ENCODE measurements at regions not wholly inside any gene's neighbourhood (a gene's known extent, or its start where the extent isn't known, plus 50 kb on each side); places are given as distances from the start of the nearest gene placed in this dataset.

- no peaks in the 10 kb centered on the region for H3K9me3 ChIP-seq (ENCODE audit: control extremely low read depth in 1 of 3, control insufficient read depth in 2 of 3, insufficient read depth in 1 of 3, low read length in 2 of 3)
- H3K9ac ChIP-seq (ENCODE audit: low read length) = no peak overlapping the region
- H3K9me3 Mint-ChIP-seq (ENCODE audit: insufficient read depth) = no peaks in the 10 kb centered on the region
- H3K4me1 Mint-ChIP-seq = no peaks in the 10 kb centered on the region
- ChIA-PET CTCF (interaction anchor here (0.9 kb wide), 1 partner anchor 135 kb away, joined by 3 read pairs; no protein-coding TSS in a partner anchor), POLR2A (no interaction called here)
- H3K27me3 ChIP-seq (replicated peaks in 1 of 4; ENCODE audit: control extremely low read depth in 1 of 4, control insufficient read depth in 3 of 4, insufficient read depth in 4 of 4, low read length in 3 of 4) = no peaks in the 10 kb centered on the region
- no peaks in the 10 kb centered on the region for H3K27me3 Mint-ChIP-seq
- no peak for ATAC-seq (ENCODE audit: low read depth)
- H3K4me2 ChIP-seq (replicated peaks; ENCODE audit: low read depth, low read length, poor library complexity, severe bottlenecking) = no peak overlapping the region
- no peak for TF ChIP-seq EZH2 (IDR thresholded peaks at IDR 0.05; ENCODE audit: borderline replicate concordance, insufficient read depth, low read depth, low read length, poor library complexity, severe bottlenecking)
- no peak overlapping the region for H3K4me3 Mint-ChIP-seq
- H2AFZ ChIP-seq (ENCODE audit: insufficient read depth, low read depth, low read length, poor library complexity, severe bottlenecking) = no peak overlapping the region
- no peak overlapping the region for H3K27ac Mint-ChIP-seq
- intact Hi-C loops (cut with micrococcal nuclease) = no loop called here
- no peak overlapping the region for H3K27ac ChIP-seq (ENCODE audit: low read length in 2 of 2)
- no peak overlapping the region for H3K4me3 ChIP-seq (ENCODE audit: control extremely low read depth in 1 of 5, extremely low read depth in 1 of 5, insufficient read depth in 1 of 5, low read depth in 2 of 5, low read length in 4 of 5)
- H3K4me1 ChIP-seq (ENCODE audit: control insufficient read depth in 2 of 2, insufficient read depth in 2 of 2, low read length in 2 of 2) = no peaks in the 10 kb centered on the region
- no peaks in the 10 kb centered on the region for H3K36me3 ChIP-seq (replicated peaks in 1 of 2; ENCODE audit: control extremely low read depth in 1 of 2, control insufficient read depth in 1 of 2, extremely low read depth in 1 of 2, insufficient read depth in 2 of 2, low read length in 1 of 2)
- H3K79me2 ChIP-seq (ENCODE audit: control insufficient read depth, insufficient read depth, low read length) = no peaks in the 10 kb centered on the region
- WGBS (ENCODE audit: insufficient coverage) = no CpG with 5 or more reads among the region's 1 CpG
- no peak for DNase-seq
- no peaks in the 10 kb centered on the region for H4K20me1 ChIP-seq (ENCODE audit: control insufficient read depth, insufficient read depth, low read length, poor library complexity, severe bottlenecking)
These were observed 156.4 kb upstream of the CRBN start for GRCh38 chr3:3335903-3336302.

GRCh38 chr3:3334491-3334890, 155.0 kb upstream of the CRBN start:
- ChIA-PET CTCF (no interaction called here), POLR2A (no interaction called here)
- Histone ChIP-seq H3K4me1 (ENCODE audit: control insufficient read depth in 2 of 2, insufficient read depth in 2 of 2, low read length in 2 of 2) (no peaks in the 10 kb centered on the region), H3K36me3 (replicated peaks in 1 of 2; ENCODE audit: control extremely low read depth in 1 of 2, control insufficient read depth in 1 of 2, extremely low read depth in 1 of 2, insufficient read depth in 2 of 2, low read length in 1 of 2) (no peaks in the 10 kb centered on the region), H3K9ac (ENCODE audit: low read length) (no peak overlapping the region), H3K4me2 (replicated peaks; ENCODE audit: low read depth, low read length, poor library complexity, severe bottlenecking) (no peak overlapping the region), H3K27me3 (replicated peaks in 1 of 4; ENCODE audit: control extremely low read depth in 1 of 4, control insufficient read depth in 3 of 4, insufficient read depth in 4 of 4, low read length in 3 of 4) (no peaks in the 10 kb centered on the region), H3K79me2 (ENCODE audit: control insufficient read depth, insufficient read depth, low read length) (no peaks in the 10 kb centered on the region), H4K20me1 (ENCODE audit: control insufficient read depth, insufficient read depth, low read length, poor library complexity, severe bottlenecking) (no peaks in the 10 kb centered on the region), H3K9me3 (ENCODE audit: control extremely low read depth in 1 of 3, control insufficient read depth in 2 of 3, insufficient read depth in 1 of 3, low read length in 2 of 3) (no peaks in the 10 kb centered on the region), H3K4me3 (ENCODE audit: control extremely low read depth in 1 of 5, extremely low read depth in 1 of 5, insufficient read depth in 1 of 5, low read depth in 2 of 5, low read length in 4 of 5) (no peak overlapping the region), H2AFZ (ENCODE audit: insufficient read depth, low read depth, low read length, poor library complexity, severe bottlenecking) (no peak overlapping the region), H3K27ac (ENCODE audit: low read length in 2 of 2) (no peak overlapping the region)
- intact Hi-C loops (cut with micrococcal nuclease) = no loop called here
- Mint-ChIP-seq H3K27ac (no peak overlapping the region), H3K4me1 (no peaks in the 10 kb centered on the region), H3K4me3 (no peak overlapping the region), H3K9me3 (ENCODE audit: insufficient read depth) (no peaks in the 10 kb centered on the region), H3K27me3 (peaks cover 4% of the 10 kb centered on the region)
- no peak for TF ChIP-seq CTCF (IDR thresholded peaks at IDR 0.05)
- no peak for TF ChIP-seq EZH2 (IDR thresholded peaks at IDR 0.05; ENCODE audit: borderline replicate concordance, insufficient read depth, low read depth, low read length, poor library complexity, severe bottlenecking)
- 78% methylated on average over 3 of the region's 4 CpGs for WGBS (ENCODE audit: insufficient coverage)
- DNase-seq = no peak
- no peak for ATAC-seq (ENCODE audit: low read depth)

Data from B cell (primary cell).